Coronary artery (tissue), 2 donors: ENCODE measurements at regions not wholly inside any gene's neighbourhood (a gene's known extent, or its start where the extent isn't known, plus 50 kb on each side); places are given as distances from the start of the nearest gene placed in this dataset.
"Not testable (repeated sequence)": the region's sequence is repeated elsewhere in the genome, so short reads cannot be mapped to it uniquely, and the experiment has no call there.

Experiments used
- DNase-seq: peaks from one replicate; pipeline ENCODE4 v3.0.0-alpha.2; 2017; ENCODE audit warnings: low spot score
- H3K27ac ChIP-seq, 2 donors: fragments of 200-600 bp; sonication (generic); one replicate each; pipeline ENCODE4 v1.5.1; 2016 to 2019
- H3K4me3 ChIP-seq: fragments of 200-600 bp; sonication (generic); 2 replicates; pipeline ENCODE4 v1.5.1; 2016; ENCODE audit warnings: mild to moderate bottlenecking, moderate library complexity
- TF ChIP-seq, protein P1 (sequence below): fragments of 200-600 bp; sonication (generic); IDR thresholded peaks from one replicate; pipeline ENCODE4 v1.5.1; 2019; ENCODE audit warnings: antibody characterized with exemption

- Histone ChIP-seq H3K4me3 (no peak overlapping the region), H3K27ac (no peak overlapping the region)
- TF ChIP-seq, protein P1, sequence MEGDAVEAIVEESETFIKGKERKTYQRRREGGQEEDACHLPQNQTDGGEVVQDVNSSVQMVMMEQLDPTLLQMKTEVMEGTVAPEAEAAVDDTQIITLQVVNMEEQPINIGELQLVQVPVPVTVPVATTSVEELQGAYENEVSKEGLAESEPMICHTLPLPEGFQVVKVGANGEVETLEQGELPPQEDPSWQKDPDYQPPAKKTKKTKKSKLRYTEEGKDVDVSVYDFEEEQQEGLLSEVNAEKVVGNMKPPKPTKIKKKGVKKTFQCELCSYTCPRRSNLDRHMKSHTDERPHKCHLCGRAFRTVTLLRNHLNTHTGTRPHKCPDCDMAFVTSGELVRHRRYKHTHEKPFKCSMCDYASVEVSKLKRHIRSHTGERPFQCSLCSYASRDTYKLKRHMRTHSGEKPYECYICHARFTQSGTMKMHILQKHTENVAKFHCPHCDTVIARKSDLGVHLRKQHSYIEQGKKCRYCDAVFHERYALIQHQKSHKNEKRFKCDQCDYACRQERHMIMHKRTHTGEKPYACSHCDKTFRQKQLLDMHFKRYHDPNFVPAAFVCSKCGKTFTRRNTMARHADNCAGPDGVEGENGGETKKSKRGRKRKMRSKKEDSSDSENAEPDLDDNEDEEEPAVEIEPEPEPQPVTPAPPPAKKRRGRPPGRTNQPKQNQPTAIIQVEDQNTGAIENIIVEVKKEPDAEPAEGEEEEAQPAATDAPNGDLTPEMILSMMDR = no peak
- DNase-seq = no peak
Observed at GRCh38 chr14:101088714-101089113, 185.2 kb upstream of the RTL1 start.

DNA sequence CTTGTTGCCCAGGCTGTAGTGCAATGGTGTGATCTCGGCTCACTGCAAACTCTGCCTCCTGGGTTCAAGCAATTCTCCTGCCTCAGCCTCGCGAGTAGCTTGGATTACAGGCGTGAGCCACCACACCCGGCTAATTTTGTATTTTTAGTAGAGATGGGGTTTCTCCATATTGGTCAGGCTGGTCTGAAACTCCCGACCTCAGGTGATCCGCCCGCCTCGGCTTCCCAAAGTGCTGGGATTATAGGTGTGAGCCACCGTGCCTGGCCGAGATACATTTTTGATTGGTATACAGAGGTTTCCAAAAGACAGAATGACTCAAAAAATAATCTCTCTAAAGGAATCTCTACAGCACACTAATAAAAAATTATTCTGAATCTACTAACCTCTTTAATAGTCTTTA lies 187.0 kb upstream of the RTL1 start:
- DNase-seq, H3K4me3 ChIP-seq, H3K27ac ChIP-seq: not testable (repeated sequence)

GRCh38 chr14:101090976-101091375 lies 187.5 kb upstream of the RTL1 start:
- no peak overlapping the region for H3K4me3 ChIP-seq
- TF ChIP-seq, protein P1 = no peak

DNA sequence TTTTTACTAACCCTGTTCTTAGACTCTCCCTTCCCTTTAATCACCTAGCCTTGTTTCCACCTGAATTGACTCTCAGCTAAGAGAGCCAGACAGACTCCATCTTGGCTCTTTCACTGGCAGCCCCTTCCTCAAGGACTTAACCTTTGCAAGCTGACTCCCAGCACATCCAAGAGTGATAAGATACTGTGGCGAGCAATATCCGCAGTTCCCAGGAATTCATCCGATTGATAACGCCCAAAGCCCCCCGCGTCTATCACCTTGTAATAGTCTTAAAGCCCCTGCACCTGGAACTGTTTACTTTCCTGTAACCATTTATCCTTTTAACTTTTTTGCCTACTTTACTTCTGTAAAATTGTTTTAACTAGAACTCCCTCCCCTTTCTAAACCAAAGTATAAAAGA lies 191.4 kb upstream of the RTL1 start:
- H3K27ac ChIP-seq, DNase-seq, H3K4me3 ChIP-seq: not testable (repeated sequence)

More at GRCh38 chr14:101090976-101091375, 187.5 kb upstream of the RTL1 start:
- no peak overlapping the region for H3K27ac ChIP-seq
- DNase-seq = no peak

- Histone ChIP-seq H3K27ac (no peak overlapping the region), H3K4me3 (no peak overlapping the region)
- TF ChIP-seq, protein P1 = no peak
- DNase-seq = no peak
Observed at GRCh38 chr14:101096551-101096950, 193.0 kb upstream of the RTL1 start.

DNA sequence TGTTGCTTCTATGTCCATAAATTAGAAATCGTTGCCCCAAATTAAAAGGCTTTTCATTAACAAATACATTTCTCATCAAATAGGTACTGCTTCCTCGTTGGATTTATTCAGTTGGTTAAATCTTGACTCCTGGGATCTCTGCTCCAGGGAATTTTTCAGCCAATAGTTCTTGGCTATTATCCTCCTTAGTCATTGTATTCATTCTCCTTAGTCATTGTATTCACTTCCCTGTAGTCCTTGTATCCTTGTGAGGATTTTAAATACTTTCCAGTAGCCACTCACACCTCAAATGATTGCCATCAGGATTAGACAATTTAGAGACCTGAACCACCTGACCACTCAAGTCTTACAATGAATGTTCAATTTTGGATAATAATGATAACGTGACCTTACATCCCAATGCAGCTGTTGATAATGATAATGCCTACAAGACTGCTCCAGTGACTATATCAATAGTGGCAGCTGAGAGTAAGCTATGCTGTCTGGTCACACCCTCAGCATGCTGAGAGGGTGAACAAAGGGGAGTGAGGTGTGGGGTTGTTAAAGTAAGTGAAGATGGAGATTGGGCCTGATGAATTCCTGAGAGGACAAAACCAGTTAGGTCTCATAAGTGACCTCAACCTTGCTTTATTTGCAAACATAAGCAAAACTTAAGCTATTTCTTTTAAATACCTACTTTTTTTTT lies 193.7 kb upstream of the RTL1 start:
- no peak overlapping the region for H3K4me3 ChIP-seq
- DNase-seq = no peak
- TF ChIP-seq, protein P1 = no peak
- no peak overlapping the region for H3K27ac ChIP-seq

- TF ChIP-seq, protein P1 = no peak
- H3K27ac ChIP-seq = no peak overlapping the region
- DNase-seq = no peak
- no peak overlapping the region for H3K4me3 ChIP-seq
Observed at GRCh38 chr14:101098177-101098576, 194.7 kb upstream of the RTL1 start.

DNA sequence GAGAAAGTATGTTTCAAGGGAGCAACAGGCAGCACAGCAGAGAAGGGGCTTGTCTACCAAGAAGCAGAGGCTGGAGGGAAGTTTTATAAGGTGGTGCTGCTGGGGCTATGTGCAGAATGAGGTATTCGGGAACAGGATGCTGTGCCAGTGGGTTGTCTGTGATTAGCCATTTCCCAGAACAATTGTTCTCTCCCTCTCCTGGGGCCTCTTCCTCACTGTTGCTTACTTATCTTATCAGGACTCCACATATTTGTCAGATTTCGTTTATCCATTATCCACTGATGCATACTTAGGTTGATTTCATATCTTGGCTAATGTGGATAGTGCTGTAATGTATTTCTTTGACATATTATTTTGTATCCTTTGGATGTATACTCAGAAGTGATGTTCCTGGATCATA lies 195.1 kb upstream of the RTL1 start:
- TF ChIP-seq, protein P1 = no peak
- no peak overlapping the region for H3K27ac ChIP-seq
- no peak overlapping the region for H3K4me3 ChIP-seq
- no peak for DNase-seq
